Transverse colon (tissue), 4 donors: ENCODE measurements at regions not wholly inside any gene's neighbourhood (a gene's known extent, or its start where the extent isn't known, plus 50 kb on each side); places are given as distances from the start of the nearest gene placed in this dataset.
"Not testable (repeated sequence)": the region's sequence is repeated elsewhere in the genome, so short reads cannot be mapped to it uniquely, and the experiment has no call there.

Experiments
- CTCF ChIP-seq, 5 experiments: fragments of 200-600 bp in 3 of 5; fragments of 450-650 bp in 2 of 5; sonication (generic) in 3 of 5; IDR thresholded peaks; 1 replicate in 2 of 5; 2 replicates in 3 of 5; pipeline ENCODE4 v1.5.1; 2016 to 2017; ENCODE audit warnings: antibody characterized with exemption in 5 of 5, inconsistent platforms in 3 of 5, mild to moderate bottlenecking in 2 of 5, moderate library complexity in 1 of 5
- POLR2A ChIP-seq: fragments of 450-650 bp; IDR thresholded peaks from one replicate; pipeline ENCODE4 v1.6.1; 2016; ENCODE audit warnings: antibody characterized with exemption, mild to moderate bottlenecking, moderate library complexity
- POLR2AphosphoS5 ChIP-seq, 3 donors: sonication (generic); formaldehyde crosslinking; IDR thresholded peaks; one replicate each; pipeline ENCODE4 v1.6.1; 2016; ENCODE audit warnings: antibody characterized with exemption in 3 of 3

GRCh38 chr5:118462276-118462675 is 526.1 kb downstream of the DTWD2 start:
- TF ChIP-seq POLR2A; POLR2AphosphoS5 (IDR thresholded peaks at IDR 0.05); CTCF (IDR thresholded peaks at IDR 0.05): not testable (repeated sequence)
